CD14-positive monocyte (primary cell): ENCODE measurements at regions not wholly inside any gene's neighbourhood (a gene's known extent, or its start where the extent isn't known, plus 50 kb on each side); places are given as distances from the start of the nearest gene placed in this dataset.

Source experiments
- DNase-seq, 3 donors: peaks; one replicate each; pipeline ENCODE4 v3.0.0-alpha.2; 2011 to 2022
- H2AFZ ChIP-seq: 2 replicates; pipeline ENCODE4 v1.6.0; 2012; ENCODE audit warnings: mild to moderate bottlenecking, low read depth, low read length, inconsistent platforms; ENCODE audit not compliant: insufficient read depth, poor library complexity, severe bottlenecking
- H3K27ac ChIP-seq, 2 donors: 1 replicate in 1 of 2; 2 replicates in 1 of 2; pipeline ENCODE4 v1.5.1; 2012 to 2013; ENCODE audit warnings: low read length in 2 of 2, control low read depth in 1 of 2, inconsistent platforms in 1 of 2, low read depth in 1 of 2, mild to moderate bottlenecking in 1 of 2
- H3K27me3 ChIP-seq, 2 donors: one replicate each; pipeline versions ENCODE4 v1.6.0 to v1.6.1; 2011 to 2013; ENCODE audit warnings: low read length in 2 of 2; ENCODE audit not compliant: control insufficient read depth in 2 of 2, insufficient read depth in 2 of 2
- H3K36me3 ChIP-seq, 2 donors: replicated peaks in 1 of 2; 1 replicate in 1 of 2; 2 replicates in 1 of 2; pipeline versions ENCODE4 v1.5.1 to v1.6.1; 2012 to 2013; ENCODE audit warnings: low read length in 2 of 2, control low read depth in 1 of 2, inconsistent platforms in 1 of 2, mild to moderate bottlenecking in 1 of 2; ENCODE audit not compliant: insufficient read depth in 2 of 2, control insufficient read depth in 1 of 2
- H3K4me1 ChIP-seq, 2 donors: 1 replicate in 1 of 2; 2 replicates in 1 of 2; pipeline versions ENCODE4 v1.5.1 to v1.6.1; 2012 to 2013; ENCODE audit warnings: low read length in 2 of 2, control low read depth in 1 of 2, inconsistent platforms in 1 of 2, mild to moderate bottlenecking in 1 of 2, moderate library complexity in 1 of 2; ENCODE audit not compliant: insufficient read depth in 2 of 2, control insufficient read depth in 1 of 2
- H3K4me2 ChIP-seq: replicated peaks from 2 replicates; pipeline ENCODE3; 2012; ENCODE audit warnings: low read length, moderate library complexity, mild to moderate bottlenecking; ENCODE audit not compliant: poor library complexity, severe bottlenecking; ENCODE audit errors: extremely low read depth
- H3K4me3 ChIP-seq, 3 experiments: fragments of 200-600 bp in 1 of 3; sonication (generic) in 1 of 3; replicated peaks in 1 of 3; 1 replicate in 2 of 3; 2 replicates in 1 of 3; pipeline ENCODE4 v1.5.1; 2011 to 2013; ENCODE audit warnings: low read length in 3 of 3, mild to moderate bottlenecking in 3 of 3, control low read depth in 2 of 3, low read depth in 2 of 3, inconsistent platforms in 1 of 3, moderate library complexity in 1 of 3
- H3K79me2 ChIP-seq: 2 replicates; pipeline ENCODE4 v1.6.0; 2012; ENCODE audit warnings: mild to moderate bottlenecking, control low read depth, inconsistent platforms, low read length, moderate library complexity; ENCODE audit not compliant: insufficient read depth
- H3K9ac ChIP-seq: 2 replicates; pipeline ENCODE4 v1.6.0; 2017; ENCODE audit warnings: low read length, mild to moderate bottlenecking; ENCODE audit not compliant: insufficient read depth, poor library complexity, severe bottlenecking
- H3K9me3 ChIP-seq, 2 donors: replicated peaks in 1 of 2; 1 replicate in 1 of 2; 2 replicates in 1 of 2; pipeline versions ENCODE4 v1.5.1 to v1.6.1; 2012 to 2013; ENCODE audit warnings: low read length in 2 of 2, control low read depth in 1 of 2; ENCODE audit not compliant: control insufficient read depth in 1 of 2, insufficient read depth in 1 of 2
- H4K20me1 ChIP-seq: 2 replicates; pipeline ENCODE4 v1.6.0; 2012; ENCODE audit warnings: mild to moderate bottlenecking, low read length, control low read depth, moderate library complexity; ENCODE audit not compliant: insufficient read depth
- H3K27ac Mint-ChIP-seq, 7 donors: one replicate each; pipeline ENCODE4 v1.8.0; 2020; ENCODE audit warnings: mild to moderate bottlenecking in 7 of 7, mixed read lengths in 7 of 7, moderate library complexity in 6 of 7, inconsistent platforms in 2 of 7
- H3K27me3 Mint-ChIP-seq, 3 donors: one replicate each; pipeline ENCODE4 v1.8.0; 2021 to 2022; ENCODE audit warnings: low read depth in 3 of 3, mild to moderate bottlenecking in 3 of 3, mixed read lengths in 3 of 3, moderate library complexity in 3 of 3, inconsistent platforms in 1 of 3
- H3K36me3 Mint-ChIP-seq, 2 donors: one replicate each; pipeline ENCODE4 v1.8.0; 2020; ENCODE audit warnings: mixed read lengths in 2 of 2, inconsistent platforms in 1 of 2, mild to moderate bottlenecking in 1 of 2
- H3K4me1 Mint-ChIP-seq: one replicate; pipeline ENCODE4 v1.8.0; 2020; ENCODE audit warnings: mild to moderate bottlenecking, mixed read lengths
- H3K4me3 Mint-ChIP-seq, 2 donors: one replicate each; pipeline ENCODE4 v1.8.0; 2020; ENCODE audit warnings: mild to moderate bottlenecking in 2 of 2, mixed read lengths in 2 of 2, moderate library complexity in 1 of 2
- H3K9me3 Mint-ChIP-seq, 7 donors: one replicate each; pipeline ENCODE4 v1.8.0; 2020 to 2022; ENCODE audit warnings: mixed read lengths in 7 of 7, mild to moderate bottlenecking in 6 of 7, moderate library complexity in 6 of 7, inconsistent platforms in 2 of 7
- WGBS: methylation state at CpG from one replicate; pipeline ENCODE4 v1.1.5; 2013; ENCODE audit warnings: missing lambda C conversion rate; ENCODE audit not compliant: insufficient coverage; 5-methylcytosine and 5-hydroxymethylcytosine counted together
- intact Hi-C, 2 donors: fragments of 100-400 bp; cut with micrococcal nuclease; formaldehyde crosslinking; loops; one replicate each; pipeline versions ENCODE4 v1.15.0 to v1.15.1; 2023
- TF ChIP-seq, protein P1 (sequence below): fragments of 200-600 bp; IDR thresholded peaks from one replicate; pipeline ENCODE4 v1.8.0; 2022; ENCODE audit warnings: antibody characterized with exemption, mild to moderate bottlenecking

DNA sequence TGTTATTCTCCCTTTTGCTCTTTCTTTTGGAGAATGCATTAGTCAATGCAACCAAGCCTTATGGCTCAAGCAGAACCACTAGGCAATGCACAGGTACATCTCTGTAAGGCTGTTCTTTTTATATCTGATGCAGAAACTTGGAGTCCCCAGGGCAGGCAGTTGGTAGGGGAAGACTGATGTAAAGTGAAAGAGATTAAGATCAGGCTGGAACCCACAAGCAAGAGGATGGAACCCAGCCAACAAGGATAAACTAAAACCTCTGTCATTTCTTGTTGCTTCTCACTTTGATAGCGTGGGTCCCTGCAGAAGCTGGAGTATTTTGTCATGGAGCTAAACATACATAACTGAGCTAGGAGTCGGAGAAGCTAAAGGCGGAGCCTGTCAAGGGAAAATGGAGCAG is 142.9 kb downstream of the GPAM start:
- Histone ChIP-seq H3K4me2 (no peak overlapping the region), H3K4me3 (no peak overlapping the region), H4K20me1 (no peaks in the 10 kb centered on the region), H3K27me3 (no peaks in the 10 kb centered on the region), H3K4me1 (no peaks in the 10 kb centered on the region), H2AFZ (no peak overlapping the region), H3K36me3 (no peaks in the 10 kb centered on the region), H3K9me3 (peaks cover 0 to 10% of the 10 kb centered on the region in 2 donors), H3K9ac (no peak overlapping the region), H3K79me2 (no peaks in the 10 kb centered on the region), H3K27ac (no peak overlapping the region)
- intact Hi-C loops: no loop called here
- Mint-ChIP-seq H3K36me3 (no peaks in the 10 kb centered on the region), H3K9me3 (peaks cover 5 to 28% (median 10%) of the 10 kb centered on the region in 7 donors), H3K4me3 (no peak overlapping the region), H3K27me3 (peaks cover 0 to 3% (median 1%) of the 10 kb centered on the region in 3 donors), H3K4me1 (no peaks in the 10 kb centered on the region), H3K27ac (no peak overlapping the region)
- no peak for DNase-seq
- WGBS: 95% methylated on average over 2 of the region's 3 CpGs
- TF ChIP-seq, protein P1, sequence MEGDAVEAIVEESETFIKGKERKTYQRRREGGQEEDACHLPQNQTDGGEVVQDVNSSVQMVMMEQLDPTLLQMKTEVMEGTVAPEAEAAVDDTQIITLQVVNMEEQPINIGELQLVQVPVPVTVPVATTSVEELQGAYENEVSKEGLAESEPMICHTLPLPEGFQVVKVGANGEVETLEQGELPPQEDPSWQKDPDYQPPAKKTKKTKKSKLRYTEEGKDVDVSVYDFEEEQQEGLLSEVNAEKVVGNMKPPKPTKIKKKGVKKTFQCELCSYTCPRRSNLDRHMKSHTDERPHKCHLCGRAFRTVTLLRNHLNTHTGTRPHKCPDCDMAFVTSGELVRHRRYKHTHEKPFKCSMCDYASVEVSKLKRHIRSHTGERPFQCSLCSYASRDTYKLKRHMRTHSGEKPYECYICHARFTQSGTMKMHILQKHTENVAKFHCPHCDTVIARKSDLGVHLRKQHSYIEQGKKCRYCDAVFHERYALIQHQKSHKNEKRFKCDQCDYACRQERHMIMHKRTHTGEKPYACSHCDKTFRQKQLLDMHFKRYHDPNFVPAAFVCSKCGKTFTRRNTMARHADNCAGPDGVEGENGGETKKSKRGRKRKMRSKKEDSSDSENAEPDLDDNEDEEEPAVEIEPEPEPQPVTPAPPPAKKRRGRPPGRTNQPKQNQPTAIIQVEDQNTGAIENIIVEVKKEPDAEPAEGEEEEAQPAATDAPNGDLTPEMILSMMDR: no peak

DNA sequence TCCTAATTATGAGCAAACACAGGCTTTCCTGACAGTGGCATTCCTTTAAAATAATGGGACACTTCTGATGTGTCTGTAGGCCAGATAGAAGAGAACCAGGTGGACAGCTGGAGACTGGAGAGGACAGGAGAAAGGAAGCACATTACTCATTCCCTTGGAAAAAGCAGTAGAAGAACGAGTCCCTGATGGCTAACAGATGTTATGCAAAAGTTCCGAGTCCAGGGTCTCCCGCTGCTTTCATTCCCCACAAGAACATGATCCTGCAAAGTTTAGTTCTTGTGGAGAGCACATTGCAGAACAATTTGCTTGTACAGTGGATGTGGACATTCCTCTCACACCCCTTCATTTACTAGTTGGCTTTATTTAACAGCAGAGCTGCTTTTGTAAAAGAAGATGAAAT is 137.6 kb downstream of the GPAM start:
- H3K9me3 Mint-ChIP-seq: peaks cover 0 to 11% (median 4%) of the 10 kb centered on the region in 7 donors
- H3K79me2 ChIP-seq: no peaks in the 10 kb centered on the region
- no peak overlapping the region for H3K27ac ChIP-seq
- TF ChIP-seq, protein P1: no peak
- DNase-seq: no peak
- intact Hi-C loops: no loop called here
- no peak overlapping the region for H3K27ac Mint-ChIP-seq
- H3K4me2 ChIP-seq: no peak overlapping the region
- WGBS: 100% methylated on average over 1 of the region's 3 CpGs
- H3K4me1 ChIP-seq: no peaks in the 10 kb centered on the region
- no peaks in the 10 kb centered on the region for H3K27me3 ChIP-seq
- no peaks in the 10 kb centered on the region for H3K9me3 ChIP-seq
- no peaks in the 10 kb centered on the region for H3K36me3 ChIP-seq
- peaks cover 0 to 3% (median 3%) of the 10 kb centered on the region in 3 donors for H3K27me3 Mint-ChIP-seq
- H3K9ac ChIP-seq: no peak overlapping the region
- H3K4me3 Mint-ChIP-seq: no peak overlapping the region
- no peaks in the 10 kb centered on the region for H4K20me1 ChIP-seq
- no peaks in the 10 kb centered on the region for H3K4me1 Mint-ChIP-seq
- H3K4me3 ChIP-seq: no peak overlapping the region
- no peak overlapping the region for H2AFZ ChIP-seq
- no peaks in the 10 kb centered on the region for H3K36me3 Mint-ChIP-seq
